HG03460 (cell line): ENCODE measurements at regions not wholly inside any gene's neighbourhood (a gene's known extent, or its start where the extent isn't known, plus 50 kb on each side); places are given as distances from the start of the nearest gene placed in this dataset.

ENCODE experiments used
- ATAC-seq: cut with Tn5 transposase; IDR thresholded peaks from one replicate; pipeline ENCODE4 v1.9.1; 2021; ENCODE audit not compliant: unreplicated experiment

DNA sequence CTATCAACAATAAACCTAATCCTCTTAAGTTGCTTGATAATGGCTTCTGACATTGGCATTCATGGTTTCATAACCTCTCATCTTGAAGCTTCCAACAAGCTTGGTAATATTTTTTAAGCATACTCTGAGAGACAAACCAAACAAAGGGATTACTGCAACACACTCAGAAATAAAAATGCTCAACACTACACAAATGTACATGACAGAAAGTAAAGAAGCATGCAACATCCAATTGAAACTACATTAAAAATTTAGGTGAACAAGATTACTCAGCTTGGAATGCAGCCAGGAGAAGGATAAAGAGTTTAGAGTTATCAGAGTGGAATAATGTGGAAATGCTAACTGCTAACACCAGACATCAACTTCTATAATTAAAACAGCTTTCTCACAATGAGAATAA, 1136.6 kb upstream of the PABPC4L start:
- no peak for ATAC-seq

DNA sequence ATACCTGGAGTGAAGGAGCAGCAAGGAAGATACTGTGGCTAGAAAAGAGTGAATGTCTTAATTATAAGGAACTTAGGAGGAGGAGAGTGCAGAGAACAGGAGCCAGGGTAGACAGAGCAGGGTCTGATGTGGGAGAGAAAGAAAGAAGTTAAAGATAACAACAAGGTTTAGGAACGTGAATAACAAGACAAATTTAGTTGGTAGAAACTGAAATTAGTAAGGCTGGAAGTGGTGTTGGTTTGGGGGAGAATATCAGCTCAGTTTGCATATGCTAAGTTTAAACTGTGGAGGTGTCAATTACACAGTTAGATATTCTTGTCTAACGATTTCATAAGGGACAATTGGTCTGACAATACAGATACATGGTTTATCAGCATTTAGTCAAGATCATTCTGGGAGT, 1123.7 kb upstream of the PABPC4L start:
- ATAC-seq = no peak

DNA sequence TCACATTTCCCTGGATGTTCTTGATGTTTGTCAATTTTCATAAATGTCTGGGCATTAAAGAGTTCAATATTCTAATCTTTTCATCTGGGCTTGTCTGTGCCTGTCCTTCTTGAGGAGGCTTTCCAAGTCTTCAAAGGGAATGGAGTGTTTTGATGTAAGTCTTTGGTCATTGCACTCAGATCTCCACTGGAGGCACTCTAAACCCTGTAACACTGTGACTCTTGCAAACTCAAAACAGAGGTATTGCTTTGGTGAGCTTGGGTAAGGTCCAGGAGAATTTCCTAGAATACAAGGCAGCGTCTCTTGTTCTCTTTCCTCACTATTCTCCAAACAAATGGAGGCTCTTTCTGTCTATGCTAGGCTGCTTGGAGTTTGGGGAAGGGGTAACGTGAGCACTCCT, 1118.1 kb upstream of the PABPC4L start:
- ATAC-seq = no peak

DNA sequence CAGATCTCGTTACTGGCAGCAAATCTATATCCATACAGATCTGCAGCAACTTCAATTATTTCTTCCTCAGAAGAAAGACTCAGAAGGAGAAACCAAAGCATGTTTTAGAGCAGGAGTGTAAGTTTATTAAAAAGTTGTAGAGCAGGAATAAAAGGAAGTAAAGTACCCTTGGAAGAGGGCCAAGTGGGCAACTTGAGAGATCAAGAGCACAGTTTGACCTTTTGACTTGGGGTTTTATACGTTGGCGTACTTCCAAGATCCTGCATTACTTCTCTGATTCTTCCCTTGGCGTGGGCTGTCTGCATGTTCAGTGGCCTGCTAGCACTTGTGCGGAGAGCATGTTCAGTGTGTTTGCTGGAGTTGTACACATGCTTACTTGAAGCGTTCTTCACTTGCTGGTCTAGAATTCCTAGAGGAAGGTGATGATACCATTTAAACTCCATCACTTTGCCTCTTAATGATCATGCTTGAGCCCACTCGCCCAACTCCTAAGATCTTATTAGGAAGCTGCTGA, 1114.7 kb upstream of the PABPC4L start:
- no peak for ATAC-seq

DNA sequence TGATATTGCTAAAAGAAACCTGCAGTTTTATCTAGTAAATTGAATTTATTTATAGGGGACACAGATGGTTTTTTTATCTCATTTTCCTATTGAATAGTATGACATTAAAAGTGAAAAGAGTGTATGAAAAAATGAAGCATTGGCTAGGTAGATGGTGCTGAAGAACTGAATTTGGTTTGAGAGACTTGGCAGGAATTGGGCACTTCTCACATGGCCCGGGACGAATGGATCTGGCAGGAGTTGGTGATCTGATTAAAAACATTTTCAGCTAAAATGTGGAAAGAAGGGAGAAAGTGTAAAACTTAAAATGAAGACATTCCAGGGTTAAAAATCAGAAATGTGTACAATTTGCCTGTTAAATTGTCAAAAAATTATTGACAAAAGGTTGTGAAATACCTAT, 1088.5 kb upstream of the PABPC4L start:
- no peak for ATAC-seq

DNA sequence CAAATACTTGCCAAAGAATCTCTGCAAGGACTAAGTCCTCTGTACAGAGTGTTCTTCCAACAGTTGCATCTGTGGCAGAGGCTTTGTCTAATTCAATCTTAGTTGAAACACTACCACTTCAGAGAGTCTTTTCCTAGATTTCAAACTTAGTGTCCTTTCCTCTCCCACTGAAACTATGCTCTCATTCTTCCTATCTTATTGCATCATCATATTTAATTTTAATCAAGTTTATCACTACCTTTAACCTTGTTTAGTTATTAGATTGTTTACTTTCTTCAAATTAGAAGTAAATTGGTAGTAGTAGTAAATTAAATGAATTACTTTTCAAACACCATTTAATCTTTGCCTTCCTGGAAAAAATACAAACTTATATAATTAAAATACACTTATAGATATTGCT, 1082.3 kb upstream of the PABPC4L start:
- ATAC-seq = no peak

DNA sequence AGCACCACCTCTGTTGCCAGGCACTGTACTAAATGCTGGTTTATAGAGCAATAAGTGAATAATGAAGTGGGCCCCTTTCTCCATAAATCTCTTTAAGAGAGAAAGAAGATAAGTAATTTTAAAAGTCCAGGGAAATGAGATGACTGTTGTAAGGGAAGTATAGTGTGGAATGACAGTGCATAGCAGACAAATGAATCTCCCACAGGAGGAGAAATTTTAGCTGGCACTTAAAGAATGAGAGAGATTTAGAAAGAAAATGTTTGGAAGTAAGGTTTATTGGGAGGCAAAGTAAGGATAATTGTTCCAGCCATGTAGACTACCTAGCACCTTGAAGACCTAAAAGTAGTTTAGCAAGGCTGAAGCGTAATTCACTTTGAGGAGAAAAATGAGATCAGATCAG, 1081.1 kb upstream of the PABPC4L start:
- ATAC-seq = no peak

DNA sequence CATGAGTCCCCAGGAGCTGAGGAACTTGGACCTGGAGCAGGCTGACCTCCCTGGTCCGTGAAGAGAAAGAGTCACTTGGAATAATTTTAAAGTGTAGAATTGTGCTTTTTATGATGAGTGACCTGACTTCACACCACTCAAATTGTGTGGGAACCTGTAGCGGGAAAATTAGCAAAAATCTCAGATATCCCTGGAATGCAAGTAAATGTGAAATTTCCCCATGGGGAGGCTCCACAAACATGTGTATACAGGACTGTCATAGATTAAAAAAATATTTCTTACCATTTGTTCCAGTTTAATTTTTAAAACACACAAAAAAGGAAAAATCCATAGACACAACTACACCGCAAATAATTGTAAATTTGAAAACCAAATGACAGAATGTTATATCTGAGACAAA, 1079.6 kb upstream of the PABPC4L start:
- ATAC-seq = no peak

DNA sequence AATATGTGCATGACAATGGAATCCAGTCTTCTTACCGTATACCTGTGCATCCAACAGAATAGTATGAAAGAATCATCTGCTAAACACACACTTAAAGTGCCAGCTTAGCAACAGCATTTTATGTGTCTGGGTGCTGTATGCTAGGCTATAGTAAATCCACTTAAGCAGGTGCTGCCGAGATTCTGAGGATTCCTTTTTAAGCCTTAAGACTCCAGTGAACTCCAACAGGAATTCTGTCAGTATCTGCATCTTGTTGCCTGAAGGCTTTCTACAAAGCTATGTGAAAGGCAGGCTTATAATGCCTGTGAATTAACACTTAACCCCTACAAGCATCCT, 1076.4 kb upstream of the PABPC4L start:
- no peak for ATAC-seq

DNA sequence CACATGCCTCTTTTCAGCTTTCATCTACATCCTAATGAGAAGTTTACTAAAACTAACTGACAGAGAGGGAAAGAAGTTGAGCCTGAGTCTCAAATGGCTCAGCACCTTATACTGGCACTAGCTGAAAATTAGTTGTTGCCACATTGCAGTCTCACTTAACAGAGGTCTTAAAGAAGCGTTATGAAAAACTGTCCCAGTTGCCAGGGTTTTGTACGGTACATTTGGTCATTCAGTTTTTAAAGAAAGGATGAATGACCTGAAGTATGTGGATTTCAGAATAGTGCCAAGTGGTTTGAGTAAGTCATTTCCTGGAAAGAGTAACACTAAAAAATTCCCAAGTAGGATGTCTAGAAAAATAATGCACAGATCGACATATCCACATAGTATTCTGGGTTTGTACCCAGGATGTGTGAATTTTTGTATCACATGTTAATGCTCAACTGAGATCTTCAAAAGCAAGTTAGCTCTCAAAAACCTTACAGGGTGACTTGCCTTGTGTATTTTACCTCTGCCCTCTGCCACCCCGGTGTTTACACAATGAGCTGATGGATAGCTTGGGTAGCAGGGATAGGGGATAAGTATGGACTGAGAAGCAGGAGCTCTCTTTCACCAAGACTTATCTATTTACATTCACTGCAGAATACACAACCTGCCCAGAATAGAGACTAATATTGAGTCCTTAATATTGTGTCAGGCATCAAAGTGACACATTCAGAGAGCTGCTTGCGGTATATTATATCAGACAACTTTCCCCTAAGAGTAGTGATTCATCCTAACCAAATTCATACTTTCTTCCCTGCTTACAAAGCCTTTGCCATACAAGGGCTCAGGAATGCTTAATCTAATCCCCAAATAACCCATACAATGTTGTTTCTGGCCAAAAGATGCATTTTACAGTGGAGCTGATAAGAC, 1075.7 kb upstream of the PABPC4L start:
- ATAC-seq = no peak

DNA sequence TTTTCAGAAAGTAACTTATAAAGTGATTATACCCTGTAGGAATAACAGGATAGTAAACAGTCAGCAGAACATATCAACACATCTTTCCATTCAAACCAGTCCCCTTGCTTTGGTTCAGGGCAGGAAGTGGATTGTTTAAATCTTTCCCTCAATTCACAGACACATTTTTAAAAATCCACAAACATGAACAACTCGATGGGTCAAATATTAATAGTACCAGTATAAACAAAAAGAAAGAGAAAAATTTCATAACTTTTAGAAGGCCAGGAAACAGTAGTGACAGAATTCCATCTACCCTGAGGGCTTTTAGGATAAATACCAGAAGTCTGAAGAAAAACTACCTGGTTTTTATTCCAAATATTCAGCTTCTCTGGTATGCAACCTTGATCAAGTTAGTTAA, 1072.8 kb upstream of the PABPC4L start:
- ATAC-seq = no peak

DNA sequence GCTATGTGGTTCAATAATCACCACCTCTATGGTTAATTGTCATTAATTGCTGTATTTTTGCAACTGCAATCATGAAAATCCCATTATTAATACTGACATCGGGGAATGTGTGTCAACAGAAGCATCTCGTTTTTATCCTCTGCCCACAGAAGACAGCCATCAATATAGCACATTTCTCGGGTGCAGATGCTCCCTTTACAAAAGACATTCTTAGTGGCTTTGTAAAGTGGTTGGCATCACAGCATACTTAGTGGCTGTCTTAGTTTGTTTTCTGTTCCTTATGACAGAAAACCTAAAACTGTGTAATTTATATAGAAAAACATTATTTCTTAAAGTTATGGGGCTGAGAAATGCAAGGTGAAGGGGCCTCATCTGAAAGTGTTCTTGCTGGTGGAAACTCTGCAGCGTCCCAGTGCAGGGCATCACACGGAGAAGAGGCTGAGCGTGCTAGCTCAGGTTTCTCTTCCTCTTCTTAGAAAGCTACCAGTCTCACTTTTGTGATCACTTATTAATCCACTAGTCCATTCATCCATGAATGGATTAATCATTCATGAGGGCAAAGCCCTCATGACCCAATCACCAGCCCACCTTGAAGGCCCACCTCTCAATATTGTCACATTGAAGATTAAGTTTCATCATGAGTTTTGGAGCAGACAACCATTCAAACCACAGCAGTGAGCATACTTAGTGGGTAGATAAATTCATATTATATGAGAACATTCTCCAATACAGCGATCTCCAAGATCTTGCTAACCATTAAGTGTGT, 1067.7 kb upstream of the PABPC4L start:
- ATAC-seq = peak; percentile 79

DNA sequence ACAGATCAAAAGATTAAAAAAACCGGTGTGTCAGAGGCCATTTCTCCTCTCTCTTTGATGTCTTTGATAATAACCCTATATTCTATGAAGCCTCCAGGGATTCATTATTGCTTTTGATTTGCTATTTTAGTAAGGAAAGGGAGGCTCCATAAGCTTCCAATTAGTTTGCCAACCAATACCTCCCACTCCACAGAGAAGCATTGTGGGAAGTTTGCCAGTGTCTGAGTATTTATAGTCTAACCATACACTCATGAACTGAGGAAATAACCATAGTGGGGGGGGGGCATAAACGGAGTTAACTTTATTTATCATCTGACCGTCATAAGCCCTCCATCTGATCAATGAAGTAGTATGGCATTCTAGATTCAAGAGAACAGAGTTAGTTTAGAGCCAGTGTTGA, 1066.8 kb upstream of the PABPC4L start:
- ATAC-seq = no peak

DNA sequence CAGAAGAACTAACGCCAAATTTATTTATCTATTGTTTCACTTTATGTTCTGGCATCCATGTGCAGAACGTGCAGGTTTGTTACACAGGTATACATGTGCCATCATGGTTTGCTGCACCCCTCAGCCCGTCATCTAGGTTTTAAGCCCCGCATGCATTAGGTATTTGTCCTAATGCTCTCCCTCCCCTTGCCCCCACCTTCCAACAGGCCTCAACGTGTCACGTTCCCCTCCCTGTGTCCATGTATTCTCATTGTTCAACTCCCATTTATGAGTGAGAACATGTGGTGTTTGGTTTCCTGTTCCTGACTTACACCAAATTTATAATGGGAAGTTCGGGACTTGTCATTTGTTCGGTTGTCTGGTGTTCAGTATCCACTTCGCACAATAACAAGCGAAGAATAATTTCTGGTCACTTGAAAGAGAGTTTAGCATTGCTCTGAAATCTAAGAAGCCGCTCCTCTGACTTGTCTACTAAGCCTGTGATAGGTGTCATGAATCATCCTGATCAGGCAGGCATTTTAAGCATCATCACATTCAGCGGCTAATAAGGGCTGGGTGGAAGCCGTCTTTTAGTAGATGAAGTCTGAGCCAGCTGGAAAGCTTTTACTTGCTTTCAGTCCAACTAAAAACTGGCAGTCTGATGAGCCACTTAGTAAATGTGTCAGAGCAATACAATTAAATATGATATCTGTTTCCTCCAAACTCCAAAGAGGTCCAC, 1065.7 kb upstream of the PABPC4L start:
- ATAC-seq = no peak

DNA sequence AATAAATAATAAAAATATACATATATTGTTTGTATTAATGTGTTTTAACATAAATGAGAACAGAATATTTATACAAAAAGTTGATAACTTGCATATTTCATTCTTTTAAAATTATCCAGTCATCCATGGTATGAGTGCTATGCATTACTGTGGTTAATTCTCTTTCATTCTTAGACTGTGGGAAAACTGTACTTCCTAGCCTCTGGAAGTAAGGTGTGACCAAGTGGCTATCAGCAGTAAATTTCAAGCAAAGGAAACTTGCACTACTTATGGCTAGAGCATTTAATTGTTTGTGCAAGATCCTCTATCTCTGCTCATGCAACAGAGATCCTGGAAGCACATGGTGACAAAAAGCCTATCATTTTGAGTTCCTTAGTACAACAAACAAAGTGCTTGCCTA, 1054.5 kb upstream of the PABPC4L start:
- no peak for ATAC-seq

DNA sequence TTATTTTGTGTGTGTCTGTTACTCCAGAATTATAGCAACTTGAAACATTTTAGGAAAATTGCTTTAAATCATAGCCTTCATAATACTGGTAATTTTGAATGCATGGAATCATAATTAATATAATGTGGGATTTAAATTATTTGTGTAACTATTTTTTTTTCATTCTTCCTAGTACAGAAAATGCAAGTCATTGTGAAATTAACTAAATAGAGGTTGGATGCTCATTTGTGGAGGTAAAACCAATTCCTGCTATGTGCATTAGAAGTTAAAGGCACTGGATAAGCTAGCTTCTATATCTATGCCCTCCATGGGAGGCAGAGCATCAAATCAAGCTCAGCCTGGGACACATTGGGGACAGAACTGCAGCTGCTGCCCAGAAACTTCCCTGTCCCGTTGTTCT, 1048.5 kb upstream of the PABPC4L start:
- no peak for ATAC-seq

DNA sequence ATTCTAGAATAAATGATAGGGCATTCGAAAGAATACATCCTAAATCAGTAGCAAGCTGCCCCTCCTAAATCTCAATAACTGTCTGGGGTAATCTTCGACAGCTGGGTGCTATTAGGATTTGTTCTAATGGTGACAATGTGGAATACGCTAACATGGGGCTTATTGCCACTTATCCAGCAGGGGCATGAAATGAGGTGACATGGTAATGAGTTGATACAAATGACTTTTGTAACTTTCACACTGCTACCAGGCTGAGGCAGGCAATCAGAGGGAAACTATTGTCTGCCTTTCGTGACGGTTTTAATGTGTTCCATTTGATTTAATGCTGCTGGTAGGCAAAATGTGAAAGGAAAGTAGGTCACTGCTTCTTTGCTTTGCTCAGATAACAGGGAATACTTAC, 1047.4 kb upstream of the PABPC4L start:
- no peak for ATAC-seq

DNA sequence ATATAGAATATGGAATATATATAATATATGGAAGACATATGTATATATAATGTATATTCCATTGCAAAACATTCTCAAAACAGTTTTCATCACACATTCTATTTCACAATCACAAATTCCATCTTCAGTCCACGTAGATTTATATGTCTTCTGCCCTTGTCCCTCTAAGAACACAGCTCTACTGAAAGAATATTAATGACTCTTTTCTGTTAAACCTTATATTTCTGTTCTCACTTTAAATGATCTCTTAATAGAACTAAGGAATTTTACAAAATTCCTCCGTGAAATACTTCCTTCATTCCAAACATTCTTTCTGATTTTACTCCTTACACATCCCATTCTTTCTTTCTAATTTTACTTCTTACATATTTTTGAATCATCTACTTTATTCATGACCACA, 1043.1 kb upstream of the PABPC4L start:
- no peak for ATAC-seq

DNA sequence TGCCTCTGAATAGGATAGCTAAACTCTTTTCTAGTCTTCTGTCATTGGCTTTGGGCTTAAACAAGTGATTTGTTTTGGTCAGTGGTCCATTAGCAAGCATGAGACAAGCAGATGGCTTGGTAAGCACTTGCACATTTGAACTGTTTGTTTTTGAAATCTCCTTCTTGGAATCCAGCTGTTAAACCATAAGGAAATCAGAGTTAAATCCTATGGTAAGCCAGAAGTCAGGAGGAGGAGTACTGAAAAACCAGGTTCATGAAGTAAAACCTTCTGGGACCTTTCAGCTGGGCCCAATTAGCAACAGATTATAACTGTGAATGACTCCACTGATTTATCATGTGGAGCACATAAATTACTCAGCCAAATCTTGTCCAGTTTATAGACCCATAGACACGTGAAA, 1042.5 kb upstream of the PABPC4L start:
- ATAC-seq = no peak

DNA sequence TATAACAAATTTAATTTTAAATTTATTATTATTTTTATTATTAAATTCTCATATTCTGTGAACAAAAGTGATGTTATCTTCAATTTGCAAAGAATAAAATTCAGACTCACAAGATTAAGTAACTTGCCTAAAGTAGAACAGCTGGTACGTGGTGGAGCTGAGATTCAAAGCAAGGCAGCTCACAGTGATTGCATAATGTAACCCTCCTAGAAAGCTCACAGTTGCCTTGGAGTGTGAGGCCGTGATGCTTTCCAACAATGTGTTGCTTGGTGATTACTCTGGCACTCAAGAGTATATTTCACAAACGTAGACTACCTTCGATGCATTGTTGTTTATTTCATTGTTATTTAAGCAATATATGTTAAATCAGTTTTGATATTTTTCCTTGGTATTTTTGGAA, 1039.2 kb upstream of the PABPC4L start:
- no peak for ATAC-seq

DNA sequence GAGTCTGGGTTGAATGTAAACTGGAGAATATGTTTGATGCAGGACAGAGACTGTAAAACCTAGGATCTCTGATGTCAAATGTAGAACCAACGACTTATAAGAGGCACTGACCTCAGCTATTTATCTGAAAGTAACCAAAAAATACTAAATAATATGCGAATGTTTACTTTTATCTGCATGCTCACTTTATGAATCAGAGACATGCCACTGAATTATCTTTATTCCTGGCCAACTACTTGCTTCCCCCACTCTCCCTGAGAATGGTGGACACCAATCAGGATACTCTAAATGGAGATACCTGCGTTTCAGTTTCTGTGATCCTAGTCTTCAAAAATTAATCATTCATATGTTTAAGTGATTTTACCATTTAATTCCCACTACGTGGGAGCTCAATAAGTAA, 1038.4 kb upstream of the PABPC4L start:
- ATAC-seq = no peak

DNA sequence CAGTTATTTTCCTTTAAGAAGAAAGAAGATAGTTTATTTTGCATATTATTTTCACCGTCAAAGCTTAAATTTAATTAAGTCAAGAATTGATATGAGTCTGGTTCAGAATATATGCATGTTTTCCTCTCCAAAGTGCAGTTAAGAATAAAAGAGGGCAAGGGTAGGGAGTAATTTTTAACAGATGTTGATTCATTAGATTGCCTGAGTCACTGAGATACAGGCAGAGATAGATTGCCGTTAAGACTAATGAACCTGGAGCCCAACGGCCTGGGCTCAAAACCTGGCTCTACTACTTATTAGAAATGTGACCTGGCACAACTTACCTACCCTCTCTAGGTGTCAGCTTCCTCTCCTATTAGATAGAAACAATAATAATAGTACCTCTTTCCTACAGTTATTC, 1037.4 kb upstream of the PABPC4L start:
- no peak for ATAC-seq
